ENCODE measurements at regions not wholly inside any gene's neighbourhood (a gene's known extent, or its start where the extent isn't known, plus 50 kb on each side); places are given as distances from the start of the nearest gene placed in this dataset.

DNA sequence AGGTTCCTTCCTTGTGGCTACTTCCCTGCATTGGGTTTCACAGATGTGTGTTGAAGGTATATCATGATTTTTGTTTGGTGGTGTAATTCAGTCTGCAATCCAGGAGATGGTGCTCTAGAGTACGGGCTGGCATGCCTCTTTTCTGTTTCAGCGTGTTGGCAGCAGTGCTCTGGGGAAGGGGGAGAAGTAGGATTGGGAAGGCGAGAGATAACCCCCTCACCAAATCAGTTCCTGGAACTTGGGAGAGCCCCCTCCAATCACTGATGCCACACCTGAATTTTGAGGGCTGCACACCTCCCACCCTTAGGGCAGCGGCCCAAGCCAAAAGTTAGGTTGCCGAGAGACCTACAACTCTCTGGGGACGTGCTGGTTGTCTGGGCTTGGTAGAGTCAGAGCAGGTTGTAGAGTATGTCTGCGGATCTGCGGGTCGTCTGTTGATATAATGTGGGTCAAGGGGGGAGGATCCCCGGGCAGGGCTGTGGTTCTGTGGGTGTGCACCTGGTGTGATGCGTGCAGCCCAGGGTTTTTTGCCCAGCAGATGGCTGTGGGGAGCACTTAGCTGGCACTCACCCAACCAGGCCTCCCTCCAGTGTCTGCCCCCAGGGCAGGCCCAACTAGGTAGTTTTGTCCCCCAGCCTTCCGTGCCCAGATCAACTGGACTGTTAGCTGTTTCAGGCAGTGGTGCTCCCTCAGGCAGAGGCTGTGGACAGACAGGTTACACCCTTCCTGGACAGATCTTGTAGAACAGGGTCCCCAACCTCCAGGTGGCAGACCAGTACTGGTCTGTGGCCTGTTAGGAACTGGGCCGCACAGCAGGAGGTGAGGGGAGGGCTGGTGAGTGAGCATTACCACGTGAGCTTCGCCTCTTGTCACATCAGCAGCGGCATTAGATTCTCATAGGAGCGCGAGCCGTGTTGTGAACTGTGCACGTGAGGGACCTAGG lies 85.7 kb downstream of the LGALS9B start:
- TF ChIP-seq, protein P1, sequence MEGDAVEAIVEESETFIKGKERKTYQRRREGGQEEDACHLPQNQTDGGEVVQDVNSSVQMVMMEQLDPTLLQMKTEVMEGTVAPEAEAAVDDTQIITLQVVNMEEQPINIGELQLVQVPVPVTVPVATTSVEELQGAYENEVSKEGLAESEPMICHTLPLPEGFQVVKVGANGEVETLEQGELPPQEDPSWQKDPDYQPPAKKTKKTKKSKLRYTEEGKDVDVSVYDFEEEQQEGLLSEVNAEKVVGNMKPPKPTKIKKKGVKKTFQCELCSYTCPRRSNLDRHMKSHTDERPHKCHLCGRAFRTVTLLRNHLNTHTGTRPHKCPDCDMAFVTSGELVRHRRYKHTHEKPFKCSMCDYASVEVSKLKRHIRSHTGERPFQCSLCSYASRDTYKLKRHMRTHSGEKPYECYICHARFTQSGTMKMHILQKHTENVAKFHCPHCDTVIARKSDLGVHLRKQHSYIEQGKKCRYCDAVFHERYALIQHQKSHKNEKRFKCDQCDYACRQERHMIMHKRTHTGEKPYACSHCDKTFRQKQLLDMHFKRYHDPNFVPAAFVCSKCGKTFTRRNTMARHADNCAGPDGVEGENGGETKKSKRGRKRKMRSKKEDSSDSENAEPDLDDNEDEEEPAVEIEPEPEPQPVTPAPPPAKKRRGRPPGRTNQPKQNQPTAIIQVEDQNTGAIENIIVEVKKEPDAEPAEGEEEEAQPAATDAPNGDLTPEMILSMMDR (IDR thresholded peaks at IDR 0.05) = peak; percentile 62
